ENCODE measurements at regions not wholly inside any gene's neighbourhood (a gene's known extent, or its start where the extent isn't known, plus 50 kb on each side); places are given as distances from the start of the nearest gene placed in this dataset.
"Not testable (repeated sequence)": the region's sequence is repeated elsewhere in the genome, so short reads cannot be mapped to it uniquely, and the experiment has no call there.

- no peak for DNase-seq
Observed at GRCh38 chr11:22479971-22480720, 142.0 kb downstream of the SLC17A6 start.

- no peak for DNase-seq
Observed at GRCh38 chr11:22479208-22479607, 141.0 kb downstream of the SLC17A6 start.

GRCh38 chr11:22478169-22478568 is 140.0 kb downstream of the SLC17A6 start:
- DNase-seq, result no peak

GRCh38 chr11:22477312-22477711 is 139.1 kb downstream of the SLC17A6 start:
- DNase-seq, result no peak

- DNase-seq, result no peak
Observed at GRCh38 chr11:22476589-22476988, 138.4 kb downstream of the SLC17A6 start.

- no peak for DNase-seq
Observed at GRCh38 chr11:22474616-22475015, 136.4 kb downstream of the SLC17A6 start.

- DNase-seq, result no peak
Observed at GRCh38 chr11:22473586-22473985, 135.4 kb downstream of the SLC17A6 start.

GRCh38 chr11:22472306-22472705 is 134.1 kb downstream of the SLC17A6 start:
- no peak for DNase-seq

- no peak for DNase-seq
Observed at GRCh38 chr11:22471385-22471784, 133.2 kb downstream of the SLC17A6 start.

- DNase-seq, result no peak
Observed at GRCh38 chr11:22467741-22468140, 129.6 kb downstream of the SLC17A6 start.

GRCh38 chr11:22467248-22467647 is 129.1 kb downstream of the SLC17A6 start:
- DNase-seq, result no peak

GRCh38 chr11:22466809-22467208 is 128.6 kb downstream of the SLC17A6 start:
- DNase-seq, result no peak

GRCh38 chr11:22466351-22466750 is 128.2 kb downstream of the SLC17A6 start:
- no peak for DNase-seq

GRCh38 chr11:22465620-22466019 is 127.4 kb downstream of the SLC17A6 start:
- DNase-seq, result no peak

- DNase-seq, result no peak
Observed at GRCh38 chr11:22461626-22462025, 123.4 kb downstream of the SLC17A6 start.

GRCh38 chr11:22460181-22460580 is 122.0 kb downstream of the SLC17A6 start:
- no peak for DNase-seq

GRCh38 chr11:22459048-22459447 is 120.9 kb downstream of the SLC17A6 start:
- DNase-seq, result no peak

GRCh38 chr11:22458161-22458560 is 120.0 kb downstream of the SLC17A6 start:
- DNase-seq, result no peak

GRCh38 chr11:22456993-22457762 is 119.0 kb downstream of the SLC17A6 start:
- no peak for DNase-seq

- DNase-seq, result no peak
Observed at GRCh38 chr11:22454461-22455090, 116.4 kb downstream of the SLC17A6 start.

- no peak for DNase-seq
Observed at GRCh38 chr11:22449441-22449840, 111.3 kb downstream of the SLC17A6 start.

- DNase-seq, result no peak
Observed at GRCh38 chr11:22444076-22444475, 105.9 kb downstream of the SLC17A6 start.

GRCh38 chr11:22441831-22442230 is 103.7 kb downstream of the SLC17A6 start:
- DNase-seq, result no peak

GRCh38 chr11:22435582-22435981 is 97.4 kb downstream of the SLC17A6 start:
- DNase-seq, result not testable (repeated sequence)

All from stimulated activated CD4-positive, alpha-beta T cell treated with anti-CD3 and anti-CD28 coated beads, Interleukin-15, amount 100 ng/mL, for 24 hours (primary cell).